ENCODE measurements at regions not wholly inside any gene's neighbourhood (a gene's known extent, or its start where the extent isn't known, plus 50 kb on each side); places are given as distances from the start of the nearest gene placed in this dataset.

DNA sequence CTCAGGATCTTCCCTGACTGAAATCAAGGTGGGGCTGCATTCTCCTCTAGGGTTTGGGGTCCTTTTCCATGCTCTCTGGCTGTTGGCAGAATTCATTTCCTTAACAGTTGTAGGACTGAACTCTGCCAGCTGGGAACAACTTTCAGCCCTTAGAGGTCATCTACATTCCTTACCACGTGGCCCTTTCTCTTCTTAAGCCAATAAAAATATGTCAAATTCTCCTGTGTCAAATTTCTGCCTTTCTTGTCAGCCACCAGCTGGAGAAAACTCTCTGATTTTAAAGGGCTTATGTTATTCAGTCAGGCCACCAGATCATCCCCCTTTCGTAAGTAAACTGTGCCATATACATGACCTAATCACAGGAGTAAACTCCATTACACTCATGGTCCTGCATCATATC lies 95.3 kb upstream of the IL6 start:
- intact Hi-C loops (cut with DNase I) = no loop called here
- DNase-seq (ENCODE audit: low spot score) = no peak

DNA sequence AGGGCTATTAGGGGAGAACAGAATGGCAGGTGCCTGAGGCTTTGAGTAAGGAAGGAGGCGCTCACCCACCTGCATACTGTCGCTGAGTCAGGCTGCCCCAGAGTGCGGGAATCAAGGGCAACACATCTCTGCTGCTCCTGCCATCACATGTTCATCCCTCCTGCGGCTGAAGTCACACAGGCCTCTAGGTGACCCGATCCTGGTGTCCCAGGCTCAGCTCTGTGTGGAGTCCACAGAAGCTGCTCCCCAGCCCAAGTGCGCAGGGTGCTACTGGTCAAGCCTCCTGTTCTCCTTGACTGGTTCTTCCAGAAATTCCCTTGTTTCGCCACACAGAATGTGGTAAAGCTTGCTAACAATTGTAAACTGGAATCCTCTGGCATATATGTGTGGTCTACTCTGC lies 96.9 kb upstream of the IL6 start:
- intact Hi-C loops (cut with DNase I) = no loop called here
- DNase-seq (ENCODE audit: low spot score) = no peak

DNA sequence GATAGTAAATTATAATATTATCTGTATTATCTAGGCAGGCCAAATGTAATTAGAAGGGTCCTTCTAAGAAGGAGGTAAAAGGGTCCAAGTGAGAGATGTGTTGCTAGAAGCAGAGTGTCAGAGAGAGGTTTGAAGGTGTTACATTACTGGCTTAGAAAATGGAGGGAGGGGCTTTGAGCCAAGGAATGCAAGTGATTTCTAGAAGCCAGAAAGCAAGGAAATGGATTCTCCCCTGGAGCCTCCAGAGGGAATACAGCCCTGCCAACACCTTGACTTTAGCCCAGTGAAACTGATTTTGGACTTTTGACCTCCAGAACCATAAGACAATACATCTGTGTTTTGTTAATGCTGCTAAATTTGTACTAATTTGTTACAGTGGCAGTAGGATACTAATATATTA lies 97.9 kb upstream of the IL6 start:
- no peak for DNase-seq (ENCODE audit: low spot score)
- intact Hi-C loops (cut with DNase I) = loop anchor here in 1 of 2 donors (10.0 kb wide), 1 partner anchor 216 kb away; no protein-coding TSS in a partner anchor

DNA sequence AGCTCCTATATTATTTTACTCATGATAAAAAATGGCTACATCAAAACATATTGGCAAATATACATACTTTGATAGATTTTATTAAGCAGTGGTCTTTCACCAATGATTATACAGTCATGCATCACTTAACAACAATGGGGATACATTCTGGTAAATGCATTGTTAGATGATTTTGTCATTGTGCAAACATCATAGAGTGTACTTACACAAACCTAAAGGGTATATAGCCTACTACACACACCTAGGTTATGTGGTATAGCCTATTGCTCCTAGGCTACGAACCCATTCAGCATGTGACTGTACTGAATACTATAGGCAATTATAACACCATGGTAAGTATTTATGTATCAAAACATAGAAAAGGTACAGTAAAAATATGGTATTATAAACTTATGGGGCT lies 98.9 kb upstream of the IL6 start:
- intact Hi-C loops (cut with DNase I) = loop anchor here in 1 of 2 donors (10.0 kb wide), 1 partner anchor 217 kb away; no protein-coding TSS in a partner anchor
- DNase-seq (ENCODE audit: low spot score) = no peak

DNA sequence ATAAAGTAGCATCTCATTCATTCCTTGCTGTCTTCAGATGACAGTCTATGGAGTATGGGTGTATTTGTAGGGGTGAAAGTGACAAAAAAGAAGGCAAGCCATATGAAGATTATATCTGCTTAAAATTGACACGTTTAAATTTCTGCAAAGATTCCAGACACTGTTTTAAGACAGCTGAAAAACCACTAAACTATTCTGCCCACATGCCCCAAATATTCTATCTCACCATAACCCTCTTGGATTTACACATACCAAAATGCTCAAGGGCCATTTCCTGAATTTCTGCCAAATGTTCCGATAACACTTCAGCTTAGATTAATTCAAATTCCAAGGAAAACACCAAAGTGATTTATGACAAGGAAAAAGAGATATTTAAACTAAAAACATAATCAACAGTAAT lies 99.9 kb upstream of the IL6 start:
- intact Hi-C loops (cut with DNase I) = loop anchor here in 1 of 2 donors (10.0 kb wide), 1 partner anchor 218 kb away; no protein-coding TSS in a partner anchor

DNA sequence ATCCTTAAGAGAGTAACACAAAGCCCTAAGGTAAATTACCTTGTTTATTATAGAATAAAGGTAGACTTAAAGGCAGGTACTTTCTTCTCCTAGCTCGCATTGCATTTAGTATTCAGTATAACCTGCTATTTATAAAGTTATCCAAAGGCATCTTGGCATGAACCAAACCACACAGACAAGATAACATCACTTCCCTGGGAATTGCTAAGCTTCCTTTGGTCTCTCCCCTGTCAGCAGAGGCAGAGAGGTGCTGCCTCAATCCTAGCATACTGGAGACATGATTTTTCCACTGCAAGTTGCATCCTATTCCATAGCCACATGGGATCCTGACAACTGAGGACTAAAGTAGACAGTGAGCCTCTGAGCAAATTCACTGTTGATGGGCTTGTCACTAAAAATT lies 101.7 kb upstream of the IL6 start:
- intact Hi-C loops (cut with DNase I) = loop anchor here in 1 of 2 donors (10.0 kb wide), 1 partner anchor 220 kb away; no protein-coding TSS in a partner anchor
- no peak for DNase-seq (ENCODE audit: low spot score)

More for the DNA sequence above, 99.9 kb upstream of the IL6 start:
- DNase-seq (ENCODE audit: low spot score) = no peak

DNA sequence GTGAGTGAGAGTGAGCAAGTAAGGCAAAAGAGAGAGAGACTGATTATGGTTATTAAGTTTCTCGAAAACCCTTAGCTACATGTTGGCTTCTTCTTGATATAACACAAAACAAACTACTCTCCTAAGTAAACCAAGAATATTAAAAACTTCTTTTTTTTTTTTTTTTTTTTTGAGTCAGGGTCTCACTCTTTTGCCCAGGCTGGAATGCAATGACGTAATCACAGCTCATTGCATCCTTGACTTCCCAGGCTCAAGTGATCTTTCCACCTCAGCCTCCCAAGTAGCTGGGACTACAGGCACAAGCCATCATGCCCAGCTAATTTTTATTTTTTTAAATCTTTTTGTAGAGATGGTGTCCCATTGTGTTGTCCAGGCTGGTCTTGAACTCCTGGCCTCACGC lies 102.2 kb upstream of the IL6 start:
- intact Hi-C loops (cut with DNase I) = loop anchor here in 1 of 2 donors (10.0 kb wide), 1 partner anchor 220 kb away; no protein-coding TSS in a partner anchor
- DNase-seq (ENCODE audit: low spot score) = no peak

DNA sequence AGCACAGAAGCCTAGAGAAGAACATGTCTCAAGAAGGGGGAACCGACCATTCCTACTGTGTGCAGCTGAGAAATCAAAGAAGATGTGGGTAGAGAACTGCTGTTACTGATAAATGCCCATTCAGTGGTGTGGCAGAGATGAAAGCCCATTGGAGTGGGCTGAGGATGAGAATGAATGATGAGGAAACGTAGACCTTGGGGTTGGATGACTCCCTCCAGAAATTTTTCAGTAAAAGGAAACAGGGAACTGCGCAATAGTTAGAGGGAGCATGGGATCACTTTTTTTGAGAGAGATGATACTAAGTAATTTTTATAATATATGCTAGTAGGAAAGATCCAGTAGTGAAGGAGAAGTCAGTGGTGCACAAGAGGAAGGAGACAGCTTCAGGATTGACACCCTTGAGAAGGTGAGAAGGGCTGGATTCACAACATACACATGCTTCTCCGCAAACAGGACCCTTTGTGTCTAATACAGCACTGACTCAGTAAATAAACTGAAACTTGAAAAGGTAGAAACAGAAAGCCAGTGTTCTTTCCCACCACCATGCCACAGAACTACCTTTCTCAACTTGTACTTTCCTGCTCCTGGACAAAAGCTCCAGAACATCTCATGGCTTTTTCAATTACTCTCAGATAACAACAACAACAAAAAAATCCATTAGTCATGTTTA lies 104.7 kb upstream of the IL6 start:
- intact Hi-C loops (cut with DNase I) = loop anchor here in 1 of 2 donors (10.0 kb wide), 1 partner anchor 223 kb away; no protein-coding TSS in a partner anchor
- no peak for DNase-seq (ENCODE audit: low spot score)

DNA sequence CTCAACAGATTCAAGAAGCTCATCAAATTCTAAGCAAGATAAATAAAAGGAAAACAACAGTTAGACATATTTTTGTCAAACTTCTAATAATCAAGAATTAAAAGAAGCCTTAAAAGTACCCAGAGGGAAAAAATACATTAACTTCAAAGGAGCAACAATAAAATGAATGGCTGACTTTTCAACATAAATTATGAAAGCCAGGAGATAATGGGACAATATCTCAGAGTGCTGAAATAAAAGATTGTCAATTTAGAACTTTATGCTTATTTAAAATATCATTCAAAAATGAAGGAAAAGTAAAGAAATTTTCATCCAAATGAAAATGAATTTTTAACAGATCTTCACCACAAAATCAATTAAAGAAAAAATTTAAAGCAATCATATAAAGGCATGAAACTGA lies 108.5 kb upstream of the IL6 start:
- intact Hi-C loops (cut with DNase I) = no loop called here
- no peak for DNase-seq (ENCODE audit: low spot score)

DNA sequence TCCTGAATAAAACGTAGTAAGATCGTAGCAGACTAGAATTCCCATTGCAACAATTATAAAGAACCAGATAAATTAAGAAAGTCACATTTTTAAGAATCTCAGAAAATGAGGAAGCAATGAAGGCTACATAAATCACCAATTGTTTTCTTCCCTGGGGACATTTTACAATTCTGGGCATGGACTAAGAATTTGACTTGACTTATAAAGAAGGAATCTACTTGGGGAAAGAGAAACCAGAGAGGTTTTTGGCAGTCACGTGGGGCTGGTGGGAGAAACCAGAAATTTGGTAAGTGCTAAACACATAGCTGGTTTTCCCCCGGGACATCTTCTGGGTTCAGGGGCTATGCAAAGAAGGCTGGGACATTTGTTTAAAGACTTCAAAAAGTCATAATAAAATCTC lies 109.8 kb upstream of the IL6 start:
- intact Hi-C loops (cut with DNase I) = no loop called here
- no peak for DNase-seq (ENCODE audit: low spot score)

DNA sequence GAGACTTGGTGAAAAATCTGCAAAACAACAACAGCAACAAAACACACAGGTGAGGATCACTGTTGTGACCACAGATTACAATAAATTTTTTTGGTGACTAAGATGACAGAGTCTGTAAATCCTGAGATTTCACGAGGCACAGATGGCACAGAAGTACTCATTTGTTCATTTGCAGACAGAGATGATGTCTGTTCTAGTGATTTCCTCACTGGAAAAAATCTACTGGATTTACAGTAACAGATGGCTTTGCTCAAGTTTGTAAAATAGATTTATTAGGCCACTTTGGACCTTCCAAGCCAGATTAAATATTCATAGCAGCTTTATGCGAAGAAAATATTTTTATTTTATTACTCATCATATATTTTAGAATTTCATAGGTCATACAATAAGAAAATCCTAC lies 113.5 kb upstream of the IL6 start:
- no peak for DNase-seq (ENCODE audit: low spot score)
- intact Hi-C loops (cut with DNase I) = no loop called here

DNA sequence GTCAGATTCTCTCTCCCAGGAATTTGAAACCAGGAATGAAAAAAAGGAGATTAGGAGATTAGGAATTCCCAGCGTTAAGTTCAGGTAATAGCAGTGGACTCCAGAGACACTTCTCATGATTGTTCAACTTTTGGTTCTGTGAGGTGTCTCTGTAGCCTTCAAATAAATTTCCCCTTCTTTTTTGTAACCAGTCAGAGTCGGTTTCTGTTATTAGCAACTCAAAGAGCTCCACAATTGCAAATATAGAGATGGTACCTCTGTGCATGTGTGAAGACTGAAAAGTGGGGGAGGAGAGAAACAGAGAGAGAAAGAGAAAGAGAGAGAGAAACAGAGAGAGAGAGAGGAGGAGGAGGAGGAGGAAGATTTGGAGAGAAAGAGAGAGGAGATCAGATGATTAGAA lies 112.8 kb upstream of the STEAP1B start:
- intact Hi-C loops (cut with DNase I) = no loop called here
- no peak for DNase-seq (ENCODE audit: low spot score)

DNA sequence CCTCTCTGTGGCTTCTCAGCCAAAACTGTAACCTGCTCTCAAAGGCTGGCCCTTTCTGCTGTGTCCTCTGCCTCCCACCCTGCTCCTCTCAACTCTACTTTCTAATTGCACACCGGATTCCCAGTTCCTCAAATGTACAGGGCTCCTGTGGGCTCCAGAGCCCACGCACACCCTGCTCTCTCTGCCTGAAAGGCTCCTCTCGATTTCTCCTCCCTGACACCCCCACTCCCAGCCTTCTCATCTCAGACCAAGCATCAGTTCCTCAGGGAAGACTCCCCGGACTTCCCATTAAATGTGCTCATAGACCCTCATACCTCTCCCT lies 111.7 kb upstream of the STEAP1B start:
- intact Hi-C loops (cut with DNase I) = no loop called here
- no peak for DNase-seq (ENCODE audit: low spot score)

DNA sequence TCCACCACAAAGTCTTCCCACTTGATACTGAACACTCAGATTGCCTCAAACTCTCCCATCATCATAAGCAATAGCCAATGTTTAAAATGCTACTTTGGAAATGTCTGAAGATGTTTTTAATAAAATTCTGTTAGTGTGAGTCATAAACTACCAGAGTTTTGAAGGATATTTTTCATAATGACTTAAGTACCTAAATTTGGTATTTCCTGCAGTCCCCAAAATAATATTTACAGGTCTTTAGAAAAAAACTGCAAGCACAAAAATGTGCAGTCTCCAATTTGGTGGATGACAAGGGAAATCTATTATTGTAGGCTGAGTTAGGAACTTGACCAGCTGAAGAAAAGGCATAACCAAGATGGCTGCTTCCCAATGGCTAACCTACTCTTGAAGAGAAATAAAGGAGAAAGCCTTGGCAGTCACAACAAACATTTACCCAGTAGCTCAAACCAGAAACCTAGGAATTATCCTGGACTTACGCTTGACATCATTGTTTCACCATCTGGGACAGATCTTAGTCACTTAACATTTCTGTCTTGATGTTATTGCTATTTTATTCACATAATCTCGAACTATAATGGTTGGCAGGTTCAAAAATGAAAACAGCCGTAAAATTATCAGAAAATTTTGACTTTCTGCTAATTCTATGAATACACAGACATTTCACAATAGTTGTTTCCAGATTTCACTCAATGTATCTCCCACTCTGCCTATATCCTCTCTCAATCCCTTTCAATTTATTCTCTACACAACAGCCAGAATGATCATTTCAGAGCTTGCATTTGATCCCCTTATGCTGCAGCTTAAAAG lies 111.2 kb upstream of the STEAP1B start:
- no peak for DNase-seq (ENCODE audit: low spot score)
- intact Hi-C loops (cut with DNase I) = no loop called here

DNA sequence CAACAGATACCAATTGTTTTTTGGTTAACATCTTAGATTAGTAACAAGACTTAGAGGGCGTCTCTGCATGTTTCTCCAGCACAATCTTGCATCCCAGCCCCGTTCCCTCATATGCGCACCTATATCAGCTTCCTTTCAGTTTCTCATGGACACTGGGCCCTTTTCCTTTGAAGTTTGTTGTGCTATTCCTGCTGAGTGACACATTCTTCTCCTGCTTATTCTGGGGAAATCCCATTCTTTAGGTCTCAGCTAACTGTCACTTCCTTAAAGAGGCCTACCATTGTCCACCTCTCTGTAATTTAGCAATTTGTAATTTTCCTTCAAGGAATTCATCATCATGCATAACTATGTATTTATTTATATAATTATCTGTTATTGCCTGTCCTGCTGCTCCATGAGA lies 110.3 kb upstream of the STEAP1B start:
- intact Hi-C loops (cut with DNase I) = no loop called here
- DNase-seq (ENCODE audit: low spot score) = no peak

DNA sequence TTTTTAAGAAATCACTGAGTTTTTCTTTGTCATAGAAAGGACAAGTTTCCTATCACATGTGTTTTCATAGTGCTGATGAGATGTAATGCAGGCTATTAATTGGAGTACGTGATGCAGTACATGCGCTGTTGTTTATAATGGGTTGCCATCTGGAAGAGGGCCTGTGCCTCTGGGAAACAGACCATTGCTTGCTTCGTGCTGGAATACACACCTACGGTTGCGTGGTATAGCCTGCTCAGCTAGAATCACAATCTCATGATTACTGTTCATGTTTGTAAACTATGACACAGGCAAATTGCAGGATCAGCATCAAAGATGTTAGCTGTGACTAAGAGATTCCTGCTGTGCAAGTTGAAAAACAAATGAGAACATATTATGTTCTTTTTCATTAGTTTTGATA lies 107.2 kb upstream of the STEAP1B start:
- no peak for DNase-seq (ENCODE audit: low spot score)
- intact Hi-C loops (cut with DNase I) = no loop called here

DNA sequence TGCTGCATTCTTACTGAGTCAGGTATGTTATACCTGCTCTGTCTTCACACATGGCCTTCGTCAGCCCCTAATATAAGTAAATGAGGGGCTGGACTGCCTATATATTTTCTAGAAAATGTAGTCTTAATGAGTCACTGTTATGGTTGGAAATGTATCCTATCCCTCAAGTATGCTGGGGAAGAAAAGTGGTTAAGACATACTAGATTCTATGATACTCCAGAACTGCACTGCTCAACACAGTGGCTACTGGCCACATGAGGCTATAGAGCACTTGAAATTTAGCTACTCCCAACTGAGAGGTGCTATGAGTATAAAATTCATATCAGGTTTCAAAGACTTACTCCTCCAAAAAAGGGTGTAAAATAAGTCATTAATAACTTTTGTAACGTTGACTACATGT lies 104.3 kb upstream of the STEAP1B start:
- no peak for DNase-seq (ENCODE audit: low spot score)
- intact Hi-C loops (cut with DNase I) = no loop called here

DNA sequence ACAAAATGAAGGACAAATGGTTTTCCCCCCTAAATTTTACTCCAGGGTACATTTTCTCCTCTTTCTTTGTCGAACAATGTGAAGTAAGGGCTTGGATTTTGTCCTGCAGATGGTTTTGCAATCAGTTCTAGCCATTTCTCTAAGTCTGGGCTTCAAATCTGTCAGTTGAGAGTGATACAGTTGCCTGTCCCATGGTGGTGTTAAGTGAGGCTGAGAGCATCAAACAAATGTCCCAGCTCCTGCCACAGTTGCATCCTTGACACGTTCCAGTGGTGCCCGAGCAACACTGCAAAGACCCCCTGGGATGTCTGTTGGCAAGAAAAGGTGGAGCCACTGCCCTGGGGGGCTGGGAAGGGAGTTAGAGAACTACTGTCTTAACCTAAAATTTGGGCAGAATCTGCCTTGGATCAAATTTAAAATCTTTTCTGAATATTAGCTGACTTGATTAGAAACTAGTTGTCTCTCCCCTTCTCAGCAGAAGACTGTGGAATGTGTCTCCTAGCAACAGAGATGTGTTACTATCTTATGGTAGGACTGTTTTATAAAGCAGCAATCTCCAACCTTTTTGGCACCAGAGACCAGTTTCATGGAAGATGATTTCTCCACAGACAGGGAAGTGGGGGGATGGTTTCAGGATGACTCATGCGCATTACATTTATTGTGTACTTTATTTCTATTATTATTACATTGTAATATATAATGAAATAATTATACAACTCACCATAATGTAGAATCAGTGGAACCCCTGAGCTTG lies 102.0 kb upstream of the STEAP1B start:
- intact Hi-C loops (cut with DNase I) = no loop called here
- no peak for DNase-seq (ENCODE audit: low spot score)

DNA sequence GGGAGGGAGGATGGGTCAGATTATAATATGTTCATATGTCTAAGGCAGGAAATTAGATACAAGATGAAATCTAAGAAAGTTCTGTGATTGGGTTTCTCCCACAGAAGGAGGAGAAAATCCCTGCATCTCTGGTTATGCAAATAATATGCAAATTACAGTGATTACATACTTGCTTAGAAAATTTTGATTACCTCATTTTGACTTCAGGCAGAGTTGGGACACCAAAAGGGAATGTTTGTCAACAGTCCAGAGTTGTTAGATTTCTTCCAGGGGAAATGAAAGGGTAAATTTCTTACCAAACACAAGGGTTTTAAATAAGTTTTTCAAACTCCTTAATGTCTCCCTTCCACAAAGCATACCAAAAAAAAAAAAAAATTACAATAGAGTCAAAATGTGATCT lies 101.4 kb upstream of the STEAP1B start:
- DNase-seq (ENCODE audit: low spot score) = no peak
- intact Hi-C loops (cut with DNase I) = no loop called here

DNA sequence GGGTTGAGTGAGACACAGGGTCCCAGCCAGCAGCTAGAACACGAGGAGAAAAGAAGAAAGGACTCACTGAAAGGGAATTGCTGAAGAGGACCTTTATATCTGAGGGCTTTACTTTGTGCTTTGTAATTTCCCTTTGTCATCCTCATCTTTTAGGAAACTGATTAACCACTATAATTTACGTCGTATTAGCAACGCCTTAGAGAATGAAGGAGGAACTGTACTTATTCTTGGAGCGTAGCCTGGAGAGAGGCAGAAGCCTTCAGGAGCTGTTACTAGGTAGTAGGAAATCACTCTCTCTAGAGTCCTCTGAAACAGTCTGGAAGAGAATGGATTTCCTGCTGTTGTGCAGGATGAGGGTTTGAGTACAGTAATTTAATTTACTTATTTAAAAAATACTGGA lies 101.0 kb upstream of the STEAP1B start:
- DNase-seq (ENCODE audit: low spot score) = no peak
- intact Hi-C loops (cut with DNase I) = no loop called here
